NCI-H146 (cell line): ENCODE measurements at regions not wholly inside any gene's neighbourhood (a gene's known extent, or its start where the extent isn't known, plus 50 kb on each side); places are given as distances from the start of the nearest gene placed in this dataset.
"Not testable (repeated sequence)": the region's sequence is repeated elsewhere in the genome, so short reads cannot be mapped to it uniquely, and the experiment has no call there.

Experiments
- DNase-seq: peaks from one replicate; lab custom pipeline; 2025; lab: John Stamatoyannopoulos, UW

- DNase-seq = no peak
These were observed 68.8 kb downstream of the SSX7 start for GRCh38 chrX:52585892-52586291.

GRCh38 chrX:52577464-52578173 lies 60.8 kb upstream of the XAGE1B start:
- DNase-seq = no peak

GRCh38 chrX:52576946-52577345 lies 60.1 kb upstream of the XAGE1B start:
- no peak for DNase-seq

- DNase-seq = no peak
These were observed 59.6 kb upstream of the XAGE1B start for GRCh38 chrX:52576474-52576873.

- DNase-seq = peak; percentile 42
These were observed 57.8 kb upstream of the XAGE1B start for GRCh38 chrX:52574416-52575275.

- DNase-seq = not testable (repeated sequence)
These were observed 51.3 kb upstream of the XAGE1B start for GRCh38 chrX:52568146-52568545.
